Aorta (tissue), 5 donors: ENCODE measurements at regions not wholly inside any gene's neighbourhood (a gene's known extent, or its start where the extent isn't known, plus 50 kb on each side); places are given as distances from the start of the nearest gene placed in this dataset.
"Not testable (repeated sequence)": the region's sequence is repeated elsewhere in the genome, so short reads cannot be mapped to it uniquely, and the experiment has no call there.

ENCODE experiments used
- ATAC-seq: fragments of 200-7000 bp; cut with Tn5 transposase; one replicate; pipeline ENCODE4 v1.9.1; 2022; ENCODE audit warnings: moderate library complexity; ENCODE audit not compliant: low FRiP score
- DNase-seq, 2 donors: peaks; one replicate each; pipeline ENCODE4 v3.0.0-alpha.2; 2020
- H3K27ac ChIP-seq, 2 donors: one replicate each; pipeline ENCODE4 v1.5.1; 2013; ENCODE audit warnings: low read length in 2 of 2, mild to moderate bottlenecking in 2 of 2, moderate library complexity in 2 of 2, control low read depth in 1 of 2, inconsistent platforms in 1 of 2, low read depth in 1 of 2
- H3K27me3 ChIP-seq, 2 donors: one replicate each; pipeline ENCODE4 v1.6.1; 2013; ENCODE audit warnings: control low read depth in 1 of 2, low read length in 1 of 2, mild to moderate bottlenecking in 1 of 2, moderate library complexity in 1 of 2; ENCODE audit not compliant: insufficient read depth in 2 of 2, control insufficient read depth in 1 of 2
- H3K36me3 ChIP-seq, 2 donors: one replicate each; pipeline ENCODE4 v1.6.1; 2013; ENCODE audit warnings: control low read depth in 1 of 2, low read length in 1 of 2, mild to moderate bottlenecking in 1 of 2; ENCODE audit not compliant: insufficient read depth in 2 of 2, control insufficient read depth in 1 of 2
- H3K4me1 ChIP-seq, 2 donors: one replicate each; pipeline ENCODE4 v1.6.1; 2013; ENCODE audit warnings: low read length in 2 of 2, control low read depth in 1 of 2, mild to moderate bottlenecking in 1 of 2, moderate library complexity in 1 of 2; ENCODE audit not compliant: insufficient read depth in 2 of 2, control insufficient read depth in 1 of 2
- H3K4me3 ChIP-seq, 2 donors: one replicate each; pipeline ENCODE4 v1.5.1; 2013; ENCODE audit warnings: low read length in 2 of 2, control low read depth in 1 of 2, mild to moderate bottlenecking in 1 of 2
- H3K9me3 ChIP-seq: one replicate; pipeline ENCODE4 v1.6.1; 2013; ENCODE audit warnings: mild to moderate bottlenecking, low read length; ENCODE audit not compliant: control insufficient read depth
- WGBS, 2 donors: extraction: QIAGEN DNeasy Blood & Tissue Kit; methylation state at CpG; one replicate each; pipeline ENCODE4 v1.1.7; 2013; 5-methylcytosine and 5-hydroxymethylcytosine counted together
- intact Hi-C, 2 donors: fragments of 100-400 bp; cut with DNase I; formaldehyde crosslinking; loops; one replicate each; pipeline versions ENCODE4 v1.14.2 to v1.15.0; 2022
- donor health status: healthy with polysubstance abuse.
- donor health status: Bipolar disorder and iron deficiency.
- donor health status: DM: no; HTN: no; CAD: no.
- donor health status: DM: no; HTN: no; CAD: no.
- donor health status: DM: yes; HTN: yes; CAD: no.

DNA sequence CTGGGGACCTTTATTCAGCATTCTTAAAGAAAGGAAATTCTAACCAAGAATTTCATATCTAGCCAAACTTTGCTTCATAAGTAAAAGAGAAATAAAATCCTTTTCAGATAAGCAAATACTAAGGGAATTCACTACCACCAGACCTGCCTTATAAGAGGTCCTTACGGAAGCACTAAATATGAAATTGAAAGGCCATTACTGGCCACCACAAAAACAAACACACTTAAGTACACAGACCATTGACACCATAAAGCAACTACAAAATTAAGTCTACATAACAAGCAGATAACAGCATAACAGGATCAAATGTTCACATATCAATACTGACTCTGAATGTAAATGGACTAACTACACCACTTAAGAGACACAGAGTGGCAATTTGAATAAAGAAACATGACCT, 361.4 kb upstream of the POU5F2 start:
- WGBS, 2 donors: 85 to 90% methylated on average over 1 of the region's 1 CpG
- intact Hi-C loops: no loop called here
- ATAC-seq (no peak), DNase-seq (no peak)
- no peaks in the 10 kb centered on the region for H3K4me1 ChIP-seq
- no peak overlapping the region for H3K4me3 ChIP-seq
- H3K27me3 ChIP-seq: no peaks in the 10 kb centered on the region
- H3K36me3 ChIP-seq: no peaks in the 10 kb centered on the region
- no peak overlapping the region for H3K27ac ChIP-seq
- no peaks in the 10 kb centered on the region for H3K9me3 ChIP-seq

DNA sequence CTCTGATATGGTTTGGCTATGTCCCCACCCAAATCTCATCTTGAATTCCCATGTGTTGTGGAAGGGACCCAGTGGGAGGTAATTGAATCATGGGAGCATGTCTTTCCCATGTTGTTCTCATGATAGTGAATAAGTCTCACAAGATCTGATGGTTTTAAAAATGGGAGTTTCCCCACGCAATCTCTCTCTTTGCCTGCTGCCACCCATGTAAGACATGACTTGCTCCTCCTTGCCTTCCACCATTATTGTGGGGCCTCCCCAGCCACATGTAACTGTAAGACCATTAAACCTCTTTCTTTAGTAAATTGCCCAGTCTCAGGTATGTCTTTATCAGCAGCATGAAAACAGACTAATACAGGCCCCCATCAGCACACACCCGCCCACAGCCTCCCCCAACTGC, 356.0 kb upstream of the POU5F2 start:
- DNase-seq, H3K9me3 ChIP-seq, H3K4me3 ChIP-seq, H3K36me3 ChIP-seq, H3K4me1 ChIP-seq, H3K27ac ChIP-seq, intact Hi-C loops, H3K27me3 ChIP-seq, ATAC-seq: not testable (repeated sequence)
- 96 to 99% methylated on average over 2 of the region's 2 CpGs for WGBS, 2 donors

DNA sequence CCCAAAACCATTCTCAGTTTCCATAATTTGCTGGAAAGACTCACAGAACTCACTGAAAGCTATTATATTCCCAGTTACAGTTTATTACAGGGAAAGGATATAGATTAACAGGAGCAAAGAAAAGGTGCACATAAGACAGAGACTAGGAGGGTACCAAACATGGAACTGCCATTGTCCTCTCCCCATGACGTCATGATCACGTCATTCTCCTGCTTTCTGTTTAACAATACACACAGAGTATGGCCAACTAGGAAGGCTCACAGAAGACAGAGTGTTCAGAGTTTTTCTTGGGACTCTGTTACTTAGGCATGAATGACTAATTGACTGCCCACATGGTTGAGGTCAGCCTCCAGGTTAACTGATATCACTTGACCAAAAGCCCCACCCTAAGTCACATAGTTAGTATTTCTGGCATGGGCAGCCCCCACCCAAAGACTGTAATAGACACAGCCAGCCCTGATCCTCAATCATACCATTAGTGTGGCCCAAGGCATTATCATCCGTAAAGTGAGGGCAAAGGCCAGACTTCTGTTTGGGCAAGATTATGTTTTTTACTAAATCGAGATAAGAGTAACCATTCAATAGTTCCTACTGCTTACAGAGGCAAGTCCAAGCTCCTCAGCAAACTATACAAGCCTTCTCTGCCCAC, 353.5 kb upstream of the POU5F2 start:
- Histone ChIP-seq H3K4me3 (no peak overlapping the region), H3K4me1 (peaks cover 0 to 3% of the 10 kb centered on the region in 2 donors), H3K27ac (no peak overlapping the region), H3K27me3 (no peaks in the 10 kb centered on the region), H3K36me3 (no peaks in the 10 kb centered on the region), H3K9me3 (no peaks in the 10 kb centered on the region)
- DNase-seq (no peak), ATAC-seq (no peak)
- intact Hi-C loops: no loop called here
- WGBS, 2 donors: 87 to 93% methylated on average over 4 of the region's 4 CpGs

GRCh38 chr5:94093300-94093699, 351.9 kb upstream of the POU5F2 start:
- ATAC-seq (no peak), DNase-seq (no peak)
- Histone ChIP-seq H3K9me3 (no peaks in the 10 kb centered on the region), H3K36me3 (no peaks in the 10 kb centered on the region), H3K27me3 (no peaks in the 10 kb centered on the region), H3K27ac (no peak overlapping the region), H3K4me1 (peaks cover 0 to 3% of the 10 kb centered on the region in 2 donors), H3K4me3 (no peak overlapping the region)
- intact Hi-C loops: no loop called here

DNA sequence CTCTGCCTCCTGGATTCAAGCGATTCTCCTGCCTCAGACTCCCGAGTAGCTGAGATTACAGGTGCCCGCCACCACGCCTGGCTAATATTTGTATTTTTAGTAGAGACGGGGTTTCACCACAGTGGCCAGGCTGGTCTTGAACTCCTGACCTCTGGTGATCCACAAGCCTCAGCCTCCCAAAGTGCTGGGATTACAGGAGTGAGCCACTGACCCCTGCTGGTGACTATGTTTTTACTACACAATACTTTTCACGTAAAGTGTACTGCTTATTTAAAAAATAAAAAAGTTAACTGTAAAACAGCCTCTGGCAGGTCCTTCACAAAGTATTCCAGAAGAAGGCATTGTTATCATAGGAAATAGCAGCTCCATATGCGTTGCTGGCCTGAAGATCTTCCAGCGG, 345.2 kb upstream of the POU5F2 start:
- H3K4me3 ChIP-seq, H3K4me1 ChIP-seq, ATAC-seq, H3K36me3 ChIP-seq, H3K9me3 ChIP-seq, DNase-seq, H3K27me3 ChIP-seq, H3K27ac ChIP-seq, intact Hi-C loops: not testable (repeated sequence)
- WGBS, 2 donors: 85 to 90% methylated on average over 8 of the region's 8 CpGs

DNA sequence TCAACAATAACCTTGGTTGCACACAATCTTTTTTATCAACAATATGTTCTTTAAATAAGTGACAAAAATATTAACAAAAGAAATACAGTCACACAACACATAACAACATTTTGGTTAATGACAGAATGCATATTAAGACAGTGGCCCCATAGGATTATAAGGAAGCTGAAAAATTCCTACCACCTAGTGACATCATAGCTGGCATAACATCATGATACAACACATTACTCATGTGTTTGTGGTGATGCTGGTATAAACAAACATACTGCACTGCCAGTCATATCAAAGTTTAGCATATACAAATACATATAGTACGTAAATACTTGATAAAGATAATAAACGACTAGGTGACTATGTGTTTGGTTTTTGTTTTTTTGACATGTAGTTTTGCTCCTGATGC, 344.8 kb upstream of the POU5F2 start:
- H3K4me1 ChIP-seq: no peaks in the 10 kb centered on the region
- H3K27ac ChIP-seq: no peak overlapping the region
- intact Hi-C loops: no loop called here
- DNase-seq: no peak
- H3K27me3 ChIP-seq: no peaks in the 10 kb centered on the region
- 94 to 97% methylated on average over 2 of the region's 2 CpGs for WGBS, 2 donors
- H3K4me3 ChIP-seq: no peak overlapping the region
- no peaks in the 10 kb centered on the region for H3K9me3 ChIP-seq
- no peaks in the 10 kb centered on the region for H3K36me3 ChIP-seq
- no peak for ATAC-seq

GRCh38 chr5:94082405-94082804, 341.0 kb upstream of the POU5F2 start:
- DNase-seq (no peak), ATAC-seq (no peak)
- H3K27ac ChIP-seq: no peak overlapping the region
- intact Hi-C loops: no loop called here
- no peaks in the 10 kb centered on the region for H3K27me3 ChIP-seq
- no peaks in the 10 kb centered on the region for H3K9me3 ChIP-seq
- no peak overlapping the region for H3K4me3 ChIP-seq
- no peaks in the 10 kb centered on the region for H3K36me3 ChIP-seq
- no peaks in the 10 kb centered on the region for H3K4me1 ChIP-seq

GRCh38 chr5:94081088-94081487, 339.7 kb upstream of the POU5F2 start:
- no peaks in the 10 kb centered on the region for H3K9me3 ChIP-seq
- H3K4me3 ChIP-seq: no peak overlapping the region
- H3K4me1 ChIP-seq: no peaks in the 10 kb centered on the region
- no peak overlapping the region for H3K27ac ChIP-seq
- 96 to 97% methylated on average over 1 of the region's 1 CpG for WGBS, 2 donors
- intact Hi-C loops: no loop called here
- no peaks in the 10 kb centered on the region for H3K36me3 ChIP-seq
- no peaks in the 10 kb centered on the region for H3K27me3 ChIP-seq
- ATAC-seq (no peak), DNase-seq (no peak)

GRCh38 chr5:94080390-94080789, 339.0 kb upstream of the POU5F2 start:
- Histone ChIP-seq H3K27ac (no peak overlapping the region), H3K4me1 (no peaks in the 10 kb centered on the region), H3K36me3 (no peaks in the 10 kb centered on the region), H3K9me3 (no peaks in the 10 kb centered on the region), H3K4me3 (no peak overlapping the region), H3K27me3 (no peaks in the 10 kb centered on the region)
- DNase-seq (no peak), ATAC-seq (no peak)
- 91 to 94% methylated on average over 3 of the region's 3 CpGs for WGBS, 2 donors
- intact Hi-C loops: no loop called here
